PC-9 (cell line): ENCODE measurements at regions not wholly inside any gene's neighbourhood (a gene's known extent, or its start where the extent isn't known, plus 50 kb on each side); places are given as distances from the start of the nearest gene placed in this dataset.

Source experiments
- BruUV-seq: library from RNA; stranded (reverse); fragments of 400-500 nt; replicated peaks from 2 replicates; lab custom pipeline; 2021; lab: Mats Ljungman, UMichigan
- CTCF ChIA-PET: fragments of 300-600 bp; sonication (Branson Sonifier 250); formaldehyde crosslinking; loops from one replicate; lab custom pipeline; 2022; ENCODE audit warnings: antibody characterized with exemption; lab: Charles Lee
- POLR2A ChIA-PET: fragments of 300-600 bp; sonication (Branson Sonifier 250); formaldehyde crosslinking; loops from one replicate; lab custom pipeline; 2022; ENCODE audit warnings: antibody characterized with exemption; ENCODE audit not compliant: unreplicated experiment; lab: Charles Lee
- DNase-seq, 2 experiments: peaks; one replicate each; pipeline versions ENCODE4 v3.0.0 to v3.0.0-alpha.2; 2015 to 2022; ENCODE audit warnings: mixed read lengths in 1 of 2
- H2AFZ ChIP-seq: fragments of 200-600 bp; sonication (generic); 2 replicates; pipeline ENCODE4 v1.8.1; 2017; ENCODE audit warnings: antibody characterized with exemption
- H3F3A ChIP-seq: fragments of 200-600 bp; sonication (generic); 2 replicates; pipeline ENCODE4 v1.8.1; 2017; ENCODE audit warnings: antibody characterized with exemption, mild to moderate bottlenecking, low read depth; ENCODE audit not compliant: insufficient read depth
- H3K27ac ChIP-seq: fragments of 200-600 bp; sonication (generic); 2 replicates; pipeline ENCODE4 v1.6.1; 2016; ENCODE audit warnings: mixed run types
- H3K27me3 ChIP-seq: fragments of 200-600 bp; sonication (generic); 2 replicates; pipeline ENCODE4 v1.6.1; 2016; ENCODE audit warnings: low read depth, mixed run types; ENCODE audit not compliant: insufficient read depth
- H3K36me3 ChIP-seq: fragments of 200-600 bp; sonication (generic); 2 replicates; pipeline ENCODE4 v1.6.1; 2016; ENCODE audit warnings: low read depth, mixed run types
- H3K4me1 ChIP-seq: fragments of 200-600 bp; sonication (generic); replicated peaks from 2 replicates; pipeline ENCODE4 v1.6.1; 2016; ENCODE audit warnings: mixed run types; ENCODE audit not compliant: insufficient read depth
- H3K4me2 ChIP-seq: fragments of 200-600 bp; sonication (generic); 2 replicates; pipeline ENCODE4 v1.6.1; 2017; ENCODE audit warnings: mixed run types
- H3K4me3 ChIP-seq: fragments of 200-600 bp; sonication (generic); 2 replicates; pipeline ENCODE4 v1.6.1; 2016; ENCODE audit warnings: mixed run types
- H3K79me2 ChIP-seq: fragments of 200-600 bp; sonication (generic); 2 replicates; pipeline ENCODE4 v1.6.1; 2017; ENCODE audit warnings: low read depth, mixed run types
- H3K9me2 ChIP-seq: fragments of 200-600 bp; sonication (generic); 2 replicates; pipeline ENCODE4 v1.8.1; 2017; ENCODE audit warnings: mild to moderate bottlenecking; ENCODE audit not compliant: insufficient read depth
- H3K9me3 ChIP-seq: fragments of 200-600 bp; sonication (generic); 2 replicates; pipeline ENCODE4 v1.8.1; 2016; ENCODE audit warnings: low read depth; ENCODE audit not compliant: insufficient read depth
- H4K20me1 ChIP-seq: fragments of 200-600 bp; sonication (generic); 2 replicates; pipeline ENCODE4 v1.8.1; 2017; ENCODE audit not compliant: insufficient read depth
- EZH2 ChIP-seq: fragments of 200-600 bp; sonication (generic); IDR thresholded peaks from 2 replicates; pipeline ENCODE4 v1.8.0; 2017; ENCODE audit warnings: antibody characterized with exemption, low read depth
- intact Hi-C: fragments of 100-400 bp; cut with micrococcal nuclease; formaldehyde crosslinking; loops from one replicate; pipeline ENCODE4 v1.10.0; 2022; ENCODE audit not compliant: unreplicated experiment
- TF ChIP-seq, protein P1 (sequence below): fragments of 200-600 bp; sonication (generic); conservative IDR thresholded peaks from 2 replicates; pipeline ENCODE4 v1.6.1; 2017; ENCODE audit warnings: mixed run types, antibody characterized with exemption, mild to moderate bottlenecking, moderate library complexity

DNA sequence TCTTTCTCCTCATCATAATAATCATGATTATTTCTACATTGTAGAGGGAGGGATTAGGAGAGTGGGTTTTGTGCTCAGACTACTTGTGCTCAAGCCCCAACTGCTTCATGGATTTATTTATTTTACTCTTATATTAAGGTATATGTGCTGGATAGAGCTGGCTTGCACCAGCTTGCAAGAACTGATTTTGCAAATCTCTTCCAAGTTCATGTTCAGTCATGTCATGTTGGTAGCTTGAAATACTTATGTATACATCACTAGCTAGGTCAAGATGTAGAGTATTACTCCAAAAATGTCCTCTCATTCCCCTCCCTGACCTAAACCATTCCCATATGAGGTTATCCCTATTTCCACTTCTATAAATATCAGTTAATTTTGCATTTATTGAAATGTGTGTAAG, 293.9 kb upstream of the RBMS3 start:
- no peak overlapping the region for H3K4me3 ChIP-seq

DNA sequence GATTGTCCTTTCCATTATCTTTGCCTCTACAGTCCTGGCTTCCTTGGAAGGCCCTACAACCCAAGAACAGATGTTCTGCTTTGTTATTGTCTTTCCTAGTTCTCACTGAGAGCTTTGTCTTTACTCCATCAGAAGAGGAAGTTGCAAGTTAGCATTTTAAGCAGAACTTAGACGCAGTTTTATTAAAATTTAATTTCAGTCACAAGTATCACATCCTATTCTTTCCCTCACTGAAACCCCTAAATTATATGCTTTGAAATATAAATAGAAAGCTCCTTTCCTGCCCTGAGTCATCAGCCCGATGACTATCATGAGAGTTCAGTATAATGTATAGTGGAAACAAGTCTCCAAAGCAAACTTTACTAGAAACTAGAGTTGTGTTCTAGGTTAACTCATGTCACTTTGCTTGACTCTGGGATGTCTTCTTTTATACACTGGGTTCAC, 291.2 kb upstream of the RBMS3 start:
- Histone ChIP-seq H3K4me3 (no peak overlapping the region), H3K4me1 (no peaks in the 10 kb centered on the region), H3K4me2 (no peak overlapping the region), H4K20me1 (no peaks in the 10 kb centered on the region), H3K27ac (no peak overlapping the region), H3K9me3 (no peaks in the 10 kb centered on the region), H3F3A (no peaks in the 10 kb centered on the region), H3K36me3 (no peaks in the 10 kb centered on the region), H3K9me2 (no peaks in the 10 kb centered on the region), H3K79me2 (no peaks in the 10 kb centered on the region), H2AFZ (no peak overlapping the region), H3K27me3 (no peaks in the 10 kb centered on the region)
- intact Hi-C loops = no loop called here
- ChIA-PET CTCF (no interaction called here), POLR2A (no interaction called here)
- DNase-seq = no peak
- BruUV-seq = no TSS peak
- no peak for TF ChIP-seq EZH2
- TF ChIP-seq, protein P1, sequence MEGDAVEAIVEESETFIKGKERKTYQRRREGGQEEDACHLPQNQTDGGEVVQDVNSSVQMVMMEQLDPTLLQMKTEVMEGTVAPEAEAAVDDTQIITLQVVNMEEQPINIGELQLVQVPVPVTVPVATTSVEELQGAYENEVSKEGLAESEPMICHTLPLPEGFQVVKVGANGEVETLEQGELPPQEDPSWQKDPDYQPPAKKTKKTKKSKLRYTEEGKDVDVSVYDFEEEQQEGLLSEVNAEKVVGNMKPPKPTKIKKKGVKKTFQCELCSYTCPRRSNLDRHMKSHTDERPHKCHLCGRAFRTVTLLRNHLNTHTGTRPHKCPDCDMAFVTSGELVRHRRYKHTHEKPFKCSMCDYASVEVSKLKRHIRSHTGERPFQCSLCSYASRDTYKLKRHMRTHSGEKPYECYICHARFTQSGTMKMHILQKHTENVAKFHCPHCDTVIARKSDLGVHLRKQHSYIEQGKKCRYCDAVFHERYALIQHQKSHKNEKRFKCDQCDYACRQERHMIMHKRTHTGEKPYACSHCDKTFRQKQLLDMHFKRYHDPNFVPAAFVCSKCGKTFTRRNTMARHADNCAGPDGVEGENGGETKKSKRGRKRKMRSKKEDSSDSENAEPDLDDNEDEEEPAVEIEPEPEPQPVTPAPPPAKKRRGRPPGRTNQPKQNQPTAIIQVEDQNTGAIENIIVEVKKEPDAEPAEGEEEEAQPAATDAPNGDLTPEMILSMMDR = no peak

More for the DNA sequence above, 293.9 kb upstream of the RBMS3 start:
- no peaks in the 10 kb centered on the region for H3K9me2 ChIP-seq
- no peak overlapping the region for H3K27ac ChIP-seq
- TF ChIP-seq, protein P1 = no peak
- TF ChIP-seq EZH2 = no peak
- no peaks in the 10 kb centered on the region for H3K36me3 ChIP-seq
- H4K20me1 ChIP-seq = no peaks in the 10 kb centered on the region
- CTCF ChIA-PET = no interaction called here
- no peaks in the 10 kb centered on the region for H3K27me3 ChIP-seq
- intact Hi-C loops = no loop called here
- no peaks in the 10 kb centered on the region for H3K9me3 ChIP-seq
- H2AFZ ChIP-seq = no peak overlapping the region
- no peaks in the 10 kb centered on the region for H3F3A ChIP-seq
- POLR2A ChIA-PET = no interaction called here
- no peaks in the 10 kb centered on the region for H3K79me2 ChIP-seq
- H3K4me2 ChIP-seq = no peak overlapping the region
- BruUV-seq = no TSS peak
- no peaks in the 10 kb centered on the region for H3K4me1 ChIP-seq
- DNase-seq = no peak

DNA sequence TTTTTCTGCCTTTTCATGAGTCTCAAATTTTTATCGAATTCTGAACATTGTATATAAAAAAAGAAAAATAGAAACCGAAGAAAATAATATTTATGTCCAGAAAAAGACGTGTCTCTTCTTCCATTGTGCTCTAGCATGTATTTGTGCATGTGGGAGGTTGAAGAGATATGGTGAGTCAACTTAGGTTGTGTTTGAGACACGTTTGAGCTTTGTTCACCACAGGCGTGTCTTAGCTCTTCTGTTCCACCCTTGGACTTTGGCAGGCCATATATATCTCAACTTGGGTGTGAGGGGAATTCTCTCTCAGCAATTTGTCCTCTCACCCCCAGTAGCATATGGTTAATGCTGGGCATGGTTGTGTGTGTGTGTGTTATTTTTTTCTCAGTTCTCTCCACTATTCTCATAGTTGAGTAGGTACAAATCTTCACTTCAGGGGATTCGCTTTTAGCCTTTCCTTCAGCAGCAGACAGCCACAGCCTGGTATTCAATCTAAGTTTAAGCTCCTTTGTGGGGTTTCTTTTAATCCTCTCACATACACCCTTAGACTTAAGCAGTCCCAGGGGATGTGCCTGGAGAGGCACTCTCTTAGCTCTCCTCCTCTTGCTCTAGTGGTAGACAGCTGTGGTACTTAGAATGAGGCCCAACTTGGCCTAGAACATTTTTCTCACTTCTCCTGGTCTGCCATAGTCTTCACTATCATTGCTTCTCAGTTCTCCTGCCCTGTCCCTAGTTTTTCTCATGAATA, 286.5 kb upstream of the RBMS3 start:
- no peaks in the 10 kb centered on the region for H3K4me1 ChIP-seq
- POLR2A ChIA-PET = no interaction called here

More for the DNA sequence above, 286.5 kb upstream of the RBMS3 start:
- H4K20me1 ChIP-seq = no peaks in the 10 kb centered on the region
- H3K36me3 ChIP-seq = no peaks in the 10 kb centered on the region
- no peak overlapping the region for H2AFZ ChIP-seq
- no peaks in the 10 kb centered on the region for H3K9me2 ChIP-seq
- H3K27ac ChIP-seq = no peak overlapping the region
- H3F3A ChIP-seq = no peaks in the 10 kb centered on the region
- TF ChIP-seq, protein P1 = no peak
- TF ChIP-seq EZH2 = no peak
- H3K4me2 ChIP-seq = no peak overlapping the region
- H3K9me3 ChIP-seq = no peaks in the 10 kb centered on the region; the same call in none of the 2 replicates
- H3K27me3 ChIP-seq = no peaks in the 10 kb centered on the region
- no TSS peak for BruUV-seq
- H3K4me3 ChIP-seq = no peak overlapping the region
- CTCF ChIA-PET = no interaction called here
- H3K79me2 ChIP-seq = no peaks in the 10 kb centered on the region
- DNase-seq = no peak
- intact Hi-C loops = no loop called here
